GM19238 (cell line): ENCODE measurements at regions not wholly inside any gene's neighbourhood (a gene's known extent, or its start where the extent isn't known, plus 50 kb on each side); places are given as distances from the start of the nearest gene placed in this dataset.

Experiments used
- DNase-seq: peaks from one replicate; pipeline ENCODE4 v3.0.0; 2011; ENCODE audit warnings: low spot score; ENCODE audit not compliant: insufficient read length

- DNase-seq = no peak
These were observed 52.0 kb upstream of the CELF4 start for GRCh38 chr18:37617623-37618022.
